NCI-H146 treated with DMSO at 0.1 percent for 48 hours (cell line): ENCODE measurements at regions not wholly inside any gene's neighbourhood (a gene's known extent, or its start where the extent isn't known, plus 50 kb on each side); places are given as distances from the start of the nearest gene placed in this dataset.
"Not testable (repeated sequence)": the region's sequence is repeated elsewhere in the genome, so short reads cannot be mapped to it uniquely, and the experiment has no call there.

Experiments
- DNase-seq: peaks from one replicate; lab custom pipeline; 2025; ENCODE audit not compliant: unreplicated experiment; lab: John Stamatoyannopoulos, UW

- DNase-seq: no peak
Observed at GRCh38 chr5:119879446-119879845, 250.1 kb downstream of the FAM170A start.

GRCh38 chr5:119895066-119895465 lies 265.7 kb downstream of the FAM170A start:
- DNase-seq: no peak

- DNase-seq: no peak
Observed at GRCh38 chr5:119896826-119897536, 267.6 kb downstream of the FAM170A start.

- no peak for DNase-seq
Observed at GRCh38 chr5:119897537-119898370, 268.4 kb downstream of the FAM170A start.

- no peak for DNase-seq
Observed at GRCh38 chr5:119899981-119900380, 270.6 kb downstream of the FAM170A start.

GRCh38 chr5:119902593-119902992 lies 273.2 kb downstream of the FAM170A start:
- DNase-seq: no peak

- no peak for DNase-seq
Observed at GRCh38 chr5:119913425-119913824, 284.1 kb downstream of the FAM170A start.

- no peak for DNase-seq
Observed at GRCh38 chr5:119919279-119919678, 289.9 kb downstream of the FAM170A start.

- DNase-seq: no peak
Observed at GRCh38 chr5:119926301-119926700, 296.9 kb downstream of the FAM170A start.

- DNase-seq: no peak
Observed at GRCh38 chr5:119928974-119929373, 299.6 kb downstream of the FAM170A start.

- no peak for DNase-seq
Observed at GRCh38 chr5:119930490-119930889, 301.1 kb downstream of the FAM170A start.

GRCh38 chr5:119943148-119943547 lies 313.8 kb downstream of the FAM170A start:
- DNase-seq: no peak

GRCh38 chr5:119945691-119946090 lies 316.3 kb downstream of the FAM170A start:
- DNase-seq: no peak

GRCh38 chr5:119948162-119948561 lies 318.8 kb downstream of the FAM170A start:
- DNase-seq: no peak

- no peak for DNase-seq
Observed at GRCh38 chr5:119949426-119949999, 320.2 kb downstream of the FAM170A start.

- DNase-seq: no peak
Observed at GRCh38 chr5:119951330-119951934, 322.1 kb downstream of the FAM170A start.

GRCh38 chr5:119953474-119953873 lies 324.1 kb downstream of the FAM170A start:
- no peak for DNase-seq

GRCh38 chr5:119954106-119954505 lies 324.7 kb downstream of the FAM170A start:
- DNase-seq: no peak

- no peak for DNase-seq
Observed at GRCh38 chr5:119961993-119962392, 332.6 kb downstream of the FAM170A start.

- no peak for DNase-seq
Observed at GRCh38 chr5:119966028-119966427, 336.7 kb downstream of the FAM170A start.

GRCh38 chr5:119968690-119969089 lies 339.3 kb downstream of the FAM170A start:
- DNase-seq: no peak

GRCh38 chr5:119987077-119987476 lies 357.7 kb downstream of the FAM170A start:
- DNase-seq: not testable (repeated sequence)
